ENCODE measurements at regions not wholly inside any gene's neighbourhood (a gene's known extent, or its start where the extent isn't known, plus 50 kb on each side); places are given as distances from the start of the nearest gene placed in this dataset.

GRCh38 chr21:26641062-26641461 is 68.0 kb upstream of the CYYR1 start:
- DNase-seq = no peak

- no peak for DNase-seq
These were observed 64.2 kb upstream of the CYYR1 start for GRCh38 chr21:26637201-26637745.

GRCh38 chr21:26635681-26636080 is 62.6 kb upstream of the CYYR1 start:
- DNase-seq = no peak

GRCh38 chr21:26632691-26633090 is 59.6 kb upstream of the CYYR1 start:
- DNase-seq = no peak

GRCh38 chr21:26626187-26626586 is 53.1 kb upstream of the CYYR1 start:
- DNase-seq = no peak

GRCh38 chr21:26624983-26625519 is 52.0 kb upstream of the CYYR1 start:
- no peak for DNase-seq

Measured in NCI-H1694 treated with DMSO at 0.1 percent for 48 hours (cell line).